Body of pancreas (tissue), 4 donors: ENCODE measurements at regions not wholly inside any gene's neighbourhood (a gene's known extent, or its start where the extent isn't known, plus 50 kb on each side); places are given as distances from the start of the nearest gene placed in this dataset.
A peak's percentile ranks its signal among the peaks of the same experiment; 100 is the strongest.

Source experiments
- ATAC-seq: fragments of 150-250 bp; one replicate; pipeline ENCODE4 v1.9.1; 2016
- DNase-seq, 4 donors: peaks; one replicate each; pipeline ENCODE4 v3.0.0-alpha.2; 2019
- H3K27ac ChIP-seq, 4 donors: fragments of 200-600 bp; sonication (generic); 1 replicate in 3 of 4; 2 replicates in 1 of 4; pipeline versions ENCODE4 v1.5.1 to v1.6.1; 2016 to 2019; ENCODE audit warnings: mild to moderate bottlenecking in 1 of 4, mixed read lengths in 1 of 4, moderate library complexity in 1 of 4
- H3K27me3 ChIP-seq, 2 donors: fragments of 200-600 bp; sonication (generic); one replicate each; pipeline ENCODE4 v1.6.0; 2016; ENCODE audit warnings: mild to moderate bottlenecking in 1 of 2
- H3K36me3 ChIP-seq, 2 donors: fragments of 200-600 bp; sonication (generic); replicated peaks in 1 of 2; 2 replicates each; pipeline ENCODE4 v1.5.1; 2016; ENCODE audit warnings: low read depth in 2 of 2; ENCODE audit not compliant: insufficient read depth in 1 of 2
- H3K4me1 ChIP-seq: fragments of 200-600 bp; sonication (generic); one replicate; pipeline ENCODE4 v1.6.0; 2016
- H3K4me3 ChIP-seq, 2 donors: fragments of 200-600 bp; sonication (generic); 1 replicate in 1 of 2; 2 replicates in 1 of 2; pipeline ENCODE4 v1.5.1; 2016 to 2019
- H3K9me3 ChIP-seq, 3 donors: fragments of 200-600 bp; sonication (generic); 1 replicate in 2 of 3; 2 replicates in 1 of 3; pipeline ENCODE4 v1.5.1; 2016
- POLR2A ChIP-seq, 3 donors: fragments of 450-650 bp; IDR thresholded peaks; one replicate each; pipeline ENCODE4 v1.6.1; 2016; ENCODE audit warnings: antibody characterized with exemption in 3 of 3, mild to moderate bottlenecking in 2 of 3
- WGBS, 2 donors: methylation state at CpG; one replicate each; pipeline ENCODE4 v1.1.5; 2017; 5-methylcytosine and 5-hydroxymethylcytosine counted together
- intact Hi-C: fragments of 100-400 bp; cut with DNase I; formaldehyde crosslinking; loops from one replicate; pipeline ENCODE4 v1.15.1; 2023
- TF ChIP-seq, protein P1 (sequence below), 7 experiments: fragments of 450-650 bp in 4 of 7; fragments of 200-600 bp in 3 of 7; sonication (generic) in 3 of 7; IDR thresholded peaks; one replicate each; pipeline ENCODE4 v1.5.1; 2016 to 2019; ENCODE audit warnings: antibody characterized with exemption in 7 of 7

DNA sequence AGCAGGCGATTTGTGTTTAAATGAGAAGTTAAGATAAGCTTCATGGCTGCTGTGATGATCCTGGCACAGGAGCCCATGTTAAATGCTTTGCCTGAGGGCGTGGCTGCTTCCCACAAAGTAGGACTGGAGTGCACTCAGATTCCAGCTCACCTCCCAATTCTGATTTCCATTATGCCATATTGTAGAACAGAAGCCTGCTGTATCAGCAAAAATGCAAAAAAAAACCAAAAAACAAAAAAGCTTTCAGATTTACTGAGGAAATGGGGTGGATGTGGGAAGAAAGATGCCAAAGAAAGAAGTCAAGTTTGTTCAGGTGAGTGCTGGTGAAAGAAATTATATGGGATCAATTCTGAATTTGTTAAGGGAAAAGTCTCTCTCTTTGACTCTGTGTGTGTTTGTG is 610.4 kb upstream of the NETO1 start:
- H3K4me1 ChIP-seq: no peaks in the 10 kb centered on the region
- no peak for ATAC-seq
- DNase-seq: no peak
- WGBS, 2 donors: 71 to 80% methylated on average over 2 of the region's 2 CpGs
- H3K9me3 ChIP-seq: no peaks in the 10 kb centered on the region
- H3K36me3 ChIP-seq: no peaks in the 10 kb centered on the region
- intact Hi-C loops: no loop called here
- TF ChIP-seq, protein P1, sequence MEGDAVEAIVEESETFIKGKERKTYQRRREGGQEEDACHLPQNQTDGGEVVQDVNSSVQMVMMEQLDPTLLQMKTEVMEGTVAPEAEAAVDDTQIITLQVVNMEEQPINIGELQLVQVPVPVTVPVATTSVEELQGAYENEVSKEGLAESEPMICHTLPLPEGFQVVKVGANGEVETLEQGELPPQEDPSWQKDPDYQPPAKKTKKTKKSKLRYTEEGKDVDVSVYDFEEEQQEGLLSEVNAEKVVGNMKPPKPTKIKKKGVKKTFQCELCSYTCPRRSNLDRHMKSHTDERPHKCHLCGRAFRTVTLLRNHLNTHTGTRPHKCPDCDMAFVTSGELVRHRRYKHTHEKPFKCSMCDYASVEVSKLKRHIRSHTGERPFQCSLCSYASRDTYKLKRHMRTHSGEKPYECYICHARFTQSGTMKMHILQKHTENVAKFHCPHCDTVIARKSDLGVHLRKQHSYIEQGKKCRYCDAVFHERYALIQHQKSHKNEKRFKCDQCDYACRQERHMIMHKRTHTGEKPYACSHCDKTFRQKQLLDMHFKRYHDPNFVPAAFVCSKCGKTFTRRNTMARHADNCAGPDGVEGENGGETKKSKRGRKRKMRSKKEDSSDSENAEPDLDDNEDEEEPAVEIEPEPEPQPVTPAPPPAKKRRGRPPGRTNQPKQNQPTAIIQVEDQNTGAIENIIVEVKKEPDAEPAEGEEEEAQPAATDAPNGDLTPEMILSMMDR (IDR thresholded peaks at IDR 0.05): no peak
- no peak for TF ChIP-seq POLR2A (IDR thresholded peaks at IDR 0.05)
- no peak overlapping the region for H3K4me3 ChIP-seq
- no peaks in the 10 kb centered on the region for H3K27me3 ChIP-seq
- no peak overlapping the region for H3K27ac ChIP-seq

DNA sequence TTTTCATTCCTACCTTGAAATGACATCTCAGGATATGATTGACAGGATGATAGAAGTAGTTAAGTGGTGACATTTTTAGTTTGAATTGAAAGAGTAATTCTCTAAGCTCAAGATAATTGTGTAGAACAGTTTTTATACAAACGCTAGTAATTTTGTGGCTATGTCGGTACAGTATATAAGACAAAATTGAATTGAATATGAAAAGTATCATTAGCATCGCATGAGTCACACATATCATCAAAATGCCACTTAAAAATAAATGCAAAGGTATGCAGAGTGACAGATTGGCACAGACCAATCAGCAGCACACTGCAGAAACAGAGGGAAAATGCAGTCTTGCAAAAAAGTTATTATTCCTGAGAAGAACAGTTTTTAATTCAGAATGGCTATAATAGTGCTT is 608.2 kb upstream of the NETO1 start:
- Histone ChIP-seq H3K9me3 (no peaks in the 10 kb centered on the region), H3K4me3 (no peak overlapping the region), H3K27ac (no peak overlapping the region), H3K36me3 (no peaks in the 10 kb centered on the region), H3K4me1 (no peaks in the 10 kb centered on the region), H3K27me3 (no peaks in the 10 kb centered on the region)
- no peak for DNase-seq
- WGBS, 2 donors: 66 to 73% methylated on average over 3 of the region's 3 CpGs
- ATAC-seq: no peak
- intact Hi-C loops: no loop called here
- TF ChIP-seq POLR2A (IDR thresholded peaks at IDR 0.05): no peak
- TF ChIP-seq, protein P1 (IDR thresholded peaks at IDR 0.05): no peak

DNA sequence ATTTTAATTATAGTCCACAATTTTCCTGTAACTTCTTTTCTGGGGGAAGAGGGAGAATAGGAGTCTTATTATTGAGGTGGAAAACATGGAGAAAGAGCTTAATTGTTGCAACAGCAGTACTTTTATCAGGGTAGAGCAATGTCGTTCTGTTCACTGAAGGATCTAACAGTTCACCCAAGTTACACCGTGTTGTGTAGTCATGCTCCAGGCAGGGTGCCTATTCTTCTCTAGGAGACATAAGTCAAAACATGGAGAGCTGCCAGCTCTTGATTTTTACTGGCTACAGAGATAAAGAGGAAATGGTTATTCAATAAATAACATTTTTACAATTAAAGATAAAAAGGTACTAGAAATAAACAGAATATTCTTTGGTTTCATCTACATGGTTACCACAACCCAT is 594.3 kb upstream of the NETO1 start:
- intact Hi-C loops: no loop called here
- ATAC-seq (peak; percentile 55), DNase-seq (peak in 3 of 4 donors; percentile 20 to 47 (median 28))
- WGBS, 2 donors: 8 to 9% methylated on average over 2 of the region's 2 CpGs
- no peaks in the 10 kb centered on the region for H3K4me1 ChIP-seq
- H3K9me3 ChIP-seq: no peaks in the 10 kb centered on the region
- no peaks in the 10 kb centered on the region for H3K27me3 ChIP-seq
- H3K4me3 ChIP-seq: no peak overlapping the region
- H3K27ac ChIP-seq: no peak overlapping the region
- TF ChIP-seq POLR2A (IDR thresholded peaks at IDR 0.05): no peak
- TF ChIP-seq, protein P1 (IDR thresholded peaks at IDR 0.05): no peak
- no peaks in the 10 kb centered on the region for H3K36me3 ChIP-seq

DNA sequence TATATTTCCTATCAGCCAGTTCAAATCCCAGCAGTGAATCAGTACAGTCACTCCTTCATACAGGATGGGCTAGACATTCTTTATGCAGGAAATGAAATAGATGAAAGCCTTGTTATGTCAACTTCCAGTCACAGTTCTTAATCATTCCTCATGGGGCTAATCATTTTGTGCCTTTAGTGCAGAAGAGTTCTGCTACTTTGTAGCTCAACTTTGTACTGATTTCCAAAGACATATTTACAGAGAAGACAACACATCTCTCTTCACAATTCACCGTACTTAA is 593.9 kb upstream of the NETO1 start:
- no peaks in the 10 kb centered on the region for H3K36me3 ChIP-seq
- H3K27me3 ChIP-seq: no peaks in the 10 kb centered on the region
- ATAC-seq (no peak), DNase-seq (no peak)
- peak overlapping the region in 1 of 4 donors; percentile 29 for H3K27ac ChIP-seq
- TF ChIP-seq POLR2A (IDR thresholded peaks at IDR 0.05): no peak
- TF ChIP-seq, protein P1 (IDR thresholded peaks at IDR 0.05): no peak
- WGBS, 2 donors: 54 to 57% methylated on average over 1 of the region's 1 CpG
- H3K4me1 ChIP-seq: no peaks in the 10 kb centered on the region
- no peaks in the 10 kb centered on the region for H3K9me3 ChIP-seq
- intact Hi-C loops: no loop called here
- H3K4me3 ChIP-seq: no peak overlapping the region

DNA sequence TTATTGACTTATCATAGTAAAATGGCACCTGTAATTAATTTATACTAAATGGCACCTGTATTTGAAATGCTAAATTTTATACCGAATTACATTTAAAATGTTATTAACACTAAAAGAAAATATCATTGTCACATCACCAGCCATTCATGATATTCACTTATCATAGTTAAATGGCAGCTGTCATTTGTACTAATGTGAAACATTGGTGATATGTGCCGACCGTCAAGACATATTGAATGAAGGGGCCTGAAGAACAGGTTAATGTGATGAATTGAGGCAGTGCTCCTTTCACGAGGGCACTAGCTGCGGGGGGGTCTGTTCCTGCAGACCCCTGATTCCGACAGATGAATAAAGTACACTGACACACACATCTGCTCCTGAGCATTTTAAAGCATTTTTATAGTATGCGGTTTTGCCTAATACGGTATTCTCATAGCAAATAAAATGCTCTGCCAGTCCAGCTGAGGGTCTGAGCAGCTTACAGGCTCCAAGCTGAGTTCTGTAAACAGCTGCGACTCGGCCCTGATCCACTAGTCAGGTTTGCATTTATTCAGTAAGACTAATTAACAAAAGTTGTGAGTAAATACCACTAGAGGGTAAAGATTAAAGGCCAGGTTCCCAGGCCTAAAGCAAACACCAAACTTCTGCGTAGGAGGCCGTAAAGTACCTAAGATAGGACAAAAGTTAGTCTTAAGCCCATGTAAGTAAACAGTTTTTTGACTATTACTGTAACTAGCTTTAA is 593.4 kb upstream of the NETO1 start:
- Histone ChIP-seq H3K36me3 (no peaks in the 10 kb centered on the region), H3K27ac (peak overlapping the region in 1 of 4 donors; percentile 29), H3K4me3 (no peak overlapping the region), H3K27me3 (no peaks in the 10 kb centered on the region), H3K4me1 (no peaks in the 10 kb centered on the region), H3K9me3 (no peaks in the 10 kb centered on the region)
- intact Hi-C loops: no loop called here
- no peak for ATAC-seq
- WGBS, 2 donors: 41 to 42% methylated on average over 12 of the region's 12 CpGs
- no peak for DNase-seq
- TF ChIP-seq POLR2A (IDR thresholded peaks at IDR 0.05): no peak
